Liver (tissue), 8 donors: ENCODE measurements at regions not wholly inside any gene's neighbourhood (a gene's known extent, or its start where the extent isn't known, plus 50 kb on each side); places are given as distances from the start of the nearest gene placed in this dataset.

Source experiments
- DNase-seq: peaks from one replicate; pipeline ENCODE4 v3.0.0-alpha.2; 2017; ENCODE audit warnings: low spot score
- H3K27ac ChIP-seq, 2 donors: one replicate each; pipeline ENCODE4 v1.7.0; 2013; ENCODE audit warnings: inconsistent platforms in 2 of 2, low read length in 2 of 2, control low read depth in 1 of 2, low read depth in 1 of 2, mild to moderate bottlenecking in 1 of 2
- H3K27me3 ChIP-seq, 4 donors: one replicate each; pipeline versions ENCODE4 v1.6.1 to v1.7.0; 2013; ENCODE audit warnings: low read length in 3 of 4, inconsistent platforms in 1 of 4, mild to moderate bottlenecking in 1 of 4, moderate library complexity in 1 of 4; ENCODE audit not compliant: control insufficient read depth in 4 of 4, insufficient read depth in 4 of 4
- H3K36me3 ChIP-seq, 4 donors: one replicate each; pipeline versions ENCODE4 v1.6.1 to v1.7.0; 2013; ENCODE audit warnings: low read length in 3 of 4, mild to moderate bottlenecking in 3 of 4, low read depth in 1 of 4, moderate library complexity in 1 of 4; ENCODE audit not compliant: control insufficient read depth in 4 of 4, insufficient read depth in 3 of 4
- H3K4me1 ChIP-seq, 4 donors: one replicate each; pipeline versions ENCODE4 v1.6.1 to v1.7.0; 2013; ENCODE audit warnings: low read length in 3 of 4, mild to moderate bottlenecking in 3 of 4, moderate library complexity in 1 of 4; ENCODE audit not compliant: control insufficient read depth in 4 of 4, insufficient read depth in 4 of 4
- H3K4me3 ChIP-seq, 3 donors: one replicate each; pipeline versions ENCODE4 v1.6.1 to v1.7.0; 2013; ENCODE audit warnings: low read length in 3 of 3, control low read depth in 1 of 3, low read depth in 1 of 3, mild to moderate bottlenecking in 1 of 3
- H3K9ac ChIP-seq, 2 donors: one replicate each; pipeline ENCODE4 v1.7.0; 2013; ENCODE audit warnings: low read length in 2 of 2, mild to moderate bottlenecking in 2 of 2, moderate library complexity in 2 of 2, control low read depth in 1 of 2, low read depth in 1 of 2
- H3K9me3 ChIP-seq, 4 donors: one replicate each; pipeline versions ENCODE4 v1.6.1 to v1.7.0; 2013; ENCODE audit warnings: low read length in 3 of 4; ENCODE audit not compliant: control insufficient read depth in 4 of 4
- ATF3 ChIP-seq: IDR thresholded peaks from 2 replicates; pipeline ENCODE4 v1.6.1; 2016; ENCODE audit warnings: antibody characterized with exemption
- CTCF ChIP-seq: fragments of 150-350 bp; IDR thresholded peaks from 2 replicates; pipeline ENCODE4 v1.5.1; 2017; ENCODE audit warnings: improper control_type of control experiment, low read depth, low read length; ENCODE audit not compliant: missing input control
- EGR1 ChIP-seq, 2 donors: IDR thresholded peaks; 2 replicates each; pipeline ENCODE4 v1.6.1; 2016 to 2018; ENCODE audit warnings: antibody characterized with exemption in 2 of 2, low read depth in 2 of 2
- FOXA1 ChIP-seq: IDR thresholded peaks from 2 replicates; pipeline ENCODE4 v1.6.1; 2016; ENCODE audit warnings: antibody characterized with exemption
- HNF4A ChIP-seq, 2 donors: conservative IDR thresholded peaks; 2 replicates each; pipeline ENCODE4 v1.6.1; 2016; ENCODE audit warnings: antibody characterized with exemption in 2 of 2, mild to moderate bottlenecking in 2 of 2
- HNF4G ChIP-seq: IDR thresholded peaks from 2 replicates; pipeline ENCODE4 v1.6.1; 2016; ENCODE audit warnings: antibody characterized with exemption
- JUND ChIP-seq, 2 donors: IDR thresholded peaks; 2 replicates each; pipeline ENCODE4 v1.6.1; 2016; ENCODE audit warnings: antibody characterized with exemption in 2 of 2
- MAX ChIP-seq: IDR thresholded peaks from 2 replicates; pipeline ENCODE4 v1.6.1; 2016; ENCODE audit warnings: antibody characterized with exemption
- NR2F2 ChIP-seq: IDR thresholded peaks from 2 replicates; pipeline ENCODE4 v1.6.1; 2016; ENCODE audit warnings: antibody characterized with exemption
- RAD21 ChIP-seq, 2 donors: IDR thresholded peaks; 2 replicates each; pipeline ENCODE4 v1.6.1; 2016; ENCODE audit warnings: antibody characterized with exemption in 2 of 2, mild to moderate bottlenecking in 2 of 2
- REST ChIP-seq: IDR thresholded peaks from 2 replicates; pipeline ENCODE4 v1.6.1; 2016; ENCODE audit warnings: antibody characterized with exemption, mild to moderate bottlenecking
- SP1 ChIP-seq: IDR thresholded peaks from 2 replicates; pipeline ENCODE4 v1.6.1; 2018; ENCODE audit warnings: antibody characterized with exemption, mild to moderate bottlenecking
- TAF1 ChIP-seq: conservative IDR thresholded peaks from 2 replicates; pipeline ENCODE4 v1.6.1; 2016; ENCODE audit warnings: antibody characterized with exemption, mild to moderate bottlenecking
- YY1 ChIP-seq: IDR thresholded peaks from 2 replicates; pipeline ENCODE4 v1.6.1; 2016; ENCODE audit warnings: antibody characterized with exemption, mild to moderate bottlenecking
- ZBTB33 ChIP-seq: IDR thresholded peaks from 2 replicates; pipeline ENCODE4 v1.6.1; 2016; ENCODE audit warnings: antibody characterized with exemption
- WGBS: extraction: QIAGEN DNeasy Blood & Tissue Kit; methylation state at CpG from one replicate; pipeline ENCODE4 v1.1.7; 2013; 5-methylcytosine and 5-hydroxymethylcytosine counted together
- donor health status: healthy.
- donor health status: healthy.
- donor health status: healthy.
- donor health status: healthy.
- donor health status: healthy.

GRCh38 chr12:125262851-125263250 is 197.6 kb downstream of the AACS start:
- no peaks in the 10 kb centered on the region for H3K36me3 ChIP-seq
- no peaks in the 10 kb centered on the region for H3K4me1 ChIP-seq
- no peak overlapping the region for H3K9ac ChIP-seq
- no peak for DNase-seq
- no peak for TF ChIP-seq NR2F2
- TF ChIP-seq SP1: no peak
- TF ChIP-seq EGR1 (IDR thresholded peaks at IDR 0.05; ENCODE audit: low read depth in 2 of 2): no peak
- no peak for TF ChIP-seq CTCF
- no peak for TF ChIP-seq RAD21 (IDR thresholded peaks at IDR 0.05)
- TF ChIP-seq ZBTB33: no peak
- TF ChIP-seq ATF3: no peak
- TF ChIP-seq JUND (IDR thresholded peaks at IDR 0.05): no peak
- no peak for TF ChIP-seq HNF4A (conservative IDR thresholded peaks at IDR 0.05)
- TF ChIP-seq YY1: no peak
- TF ChIP-seq REST: no peak
- TF ChIP-seq HNF4G: no peak
- no peak for TF ChIP-seq FOXA1
- no peak overlapping the region for H3K4me3 ChIP-seq
- H3K27ac ChIP-seq: no peak overlapping the region
- H3K27me3 ChIP-seq: no peaks in the 10 kb centered on the region
- peaks cover 0 to 2% (median 0%) of the 10 kb centered on the region in 4 donors for H3K9me3 ChIP-seq
- WGBS: 56% methylated on average over 4 of the region's 4 CpGs

GRCh38 chr12:125263385-125263784 is 198.2 kb downstream of the AACS start:
- Histone ChIP-seq H3K4me1 (no peaks in the 10 kb centered on the region), H3K4me3 (no peak overlapping the region), H3K36me3 (no peaks in the 10 kb centered on the region), H3K27ac (no peak overlapping the region), H3K9me3 (no peaks in the 10 kb centered on the region), H3K9ac (no peak overlapping the region), H3K27me3 (no peaks in the 10 kb centered on the region)
- DNase-seq: no peak
- 86% methylated on average over 8 of the region's 8 CpGs for WGBS
- TF ChIP-seq FOXA1: no peak
- no peak for TF ChIP-seq REST
- no peak for TF ChIP-seq HNF4A (conservative IDR thresholded peaks at IDR 0.05)
- no peak for TF ChIP-seq ATF3
- TF ChIP-seq YY1: no peak
- no peak for TF ChIP-seq RAD21 (IDR thresholded peaks at IDR 0.05)
- TF ChIP-seq TAF1: no peak
- no peak for TF ChIP-seq MAX
